ENCODE measurements at regions not wholly inside any gene's neighbourhood (a gene's known extent, or its start where the extent isn't known, plus 50 kb on each side); places are given as distances from the start of the nearest gene placed in this dataset.

DNA sequence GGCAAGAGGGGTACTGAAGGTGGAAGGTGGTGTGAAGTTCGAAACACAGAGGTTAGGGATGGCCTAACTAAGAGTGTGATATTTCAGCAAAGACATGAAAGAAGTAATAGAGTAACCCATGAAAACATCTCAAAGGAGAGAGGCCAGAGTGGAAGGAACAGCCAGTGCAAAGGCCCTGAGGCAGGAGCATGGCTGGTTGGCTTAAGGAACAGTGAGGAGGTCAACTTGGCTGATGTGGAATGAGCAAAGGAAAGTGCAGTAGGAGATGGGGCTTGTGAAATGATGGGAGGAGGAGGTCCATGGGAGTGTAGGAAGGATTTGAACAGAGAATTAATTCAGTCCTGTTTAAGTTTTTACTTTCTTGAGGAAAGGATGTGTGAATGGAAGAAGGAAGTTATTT lies 178.3 kb upstream of the ZNF608 start:
- no peak for DNase-seq (ENCODE audit: low read depth)

DNA sequence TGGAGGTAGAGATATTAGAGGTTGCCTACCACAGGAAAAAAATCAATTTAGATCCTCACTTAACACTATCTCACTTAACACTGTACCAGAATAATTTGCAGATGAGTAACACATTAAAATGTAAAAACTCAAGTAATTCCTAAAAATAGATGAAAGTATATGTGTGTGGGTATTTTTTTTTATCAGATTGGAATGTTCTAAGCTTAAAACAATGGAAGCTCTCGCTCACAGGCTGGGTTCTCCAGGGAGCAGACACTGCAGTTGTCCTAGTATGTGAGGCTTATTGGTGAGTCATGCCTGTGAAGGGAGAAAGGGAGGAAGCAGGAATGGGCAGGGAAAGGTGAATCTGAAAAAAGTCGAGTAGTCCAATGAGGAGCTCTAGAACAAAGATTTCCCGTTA lies 181.3 kb upstream of the ZNF608 start:
- DNase-seq (ENCODE audit: low read depth), result no peak

DNA sequence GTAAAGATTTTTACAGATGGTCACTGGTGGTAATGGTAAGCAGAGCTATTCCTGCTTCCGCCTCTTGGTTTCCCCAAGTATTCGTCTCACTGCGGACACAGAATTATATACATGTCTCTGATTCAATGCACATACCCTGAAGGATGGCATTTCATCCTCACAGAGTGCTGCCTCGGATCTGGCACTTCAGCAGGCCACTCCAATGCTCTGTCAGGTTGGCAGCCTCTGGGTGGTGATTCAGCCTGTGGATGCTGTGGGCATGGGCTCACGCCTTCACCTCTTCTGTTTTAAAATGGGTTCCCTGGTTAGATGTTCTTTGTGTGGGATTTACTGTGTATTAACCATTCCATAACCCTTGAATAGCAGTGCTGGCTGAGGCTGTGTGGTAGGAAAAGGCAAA lies 182.6 kb upstream of the ZNF608 start:
- no peak for DNase-seq (ENCODE audit: low read depth)

DNA sequence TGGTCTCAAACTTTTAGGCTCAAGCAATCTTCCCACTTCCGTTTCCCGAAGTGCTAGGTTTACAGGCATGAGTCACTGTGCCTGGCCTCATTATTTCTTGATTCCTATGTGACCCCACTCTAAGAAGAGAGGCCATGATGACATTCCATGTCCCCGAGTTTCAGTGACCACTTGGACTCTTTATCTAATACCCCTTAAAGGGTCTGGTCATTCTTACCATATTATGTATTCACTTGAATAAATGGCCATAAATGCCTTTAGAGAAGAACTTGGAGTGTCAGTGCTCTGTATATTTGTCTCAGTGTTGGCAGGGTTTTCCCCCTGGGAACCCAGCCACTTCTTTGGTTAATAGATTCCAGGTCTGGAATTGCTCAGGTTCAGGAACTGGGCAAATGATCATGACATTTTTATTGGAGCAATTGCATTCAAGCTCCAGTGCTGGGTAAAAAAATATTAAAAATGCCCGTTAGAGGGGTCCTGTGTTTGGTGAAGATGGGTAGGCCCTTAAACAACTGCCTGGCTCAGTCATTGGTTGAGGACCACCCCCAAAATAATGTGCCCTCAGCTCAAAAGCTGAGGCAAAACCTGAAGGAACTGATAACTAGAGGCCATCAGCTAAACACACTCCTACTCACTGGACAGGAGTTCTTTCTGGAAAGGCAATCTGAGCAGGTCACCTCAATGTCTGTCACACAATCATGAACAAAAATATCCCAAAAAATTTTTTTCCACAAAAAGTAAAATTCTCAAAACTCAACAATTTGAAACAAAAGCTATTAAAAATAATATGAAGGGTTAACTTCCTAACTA lies 186.6 kb upstream of the ZNF608 start:
- DNase-seq (ENCODE audit: low read depth), result peak; percentile 77

DNA sequence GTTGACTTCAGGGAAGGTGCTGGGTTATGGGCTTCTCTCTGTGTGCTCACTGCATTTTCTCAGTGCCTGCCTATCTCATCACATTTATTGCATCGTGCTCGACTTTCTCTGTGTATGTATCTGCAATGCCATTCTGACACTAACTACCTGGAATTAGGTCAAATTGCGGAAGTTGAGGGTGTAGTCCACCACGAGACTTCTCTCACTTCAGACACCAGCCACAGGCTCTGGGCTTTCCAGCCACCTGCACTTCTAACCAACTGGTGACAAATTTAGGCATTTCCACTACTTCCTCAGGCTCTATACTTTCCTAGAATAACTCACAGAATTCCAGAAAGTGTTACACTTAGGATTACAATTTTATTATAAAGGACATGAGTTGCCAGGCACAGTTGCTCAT lies 188.6 kb upstream of the ZNF608 start:
- DNase-seq (ENCODE audit: low read depth), result no peak

DNA sequence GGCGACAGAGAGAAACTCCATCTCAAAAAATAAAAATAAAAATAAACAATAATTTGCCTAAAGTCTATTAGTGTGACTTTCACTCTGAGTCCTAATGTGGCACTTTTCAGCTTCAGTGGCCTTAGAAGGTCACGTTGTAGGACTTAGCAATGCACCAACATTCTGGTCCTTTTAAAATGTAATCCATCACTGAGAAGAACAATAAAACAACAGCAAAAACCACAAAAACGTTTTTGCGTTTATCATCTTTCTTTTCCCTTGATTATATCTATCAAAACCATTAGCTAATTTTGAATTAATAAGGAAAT lies 190.1 kb upstream of the ZNF608 start:
- no peak for DNase-seq (ENCODE audit: low read depth)

DNA sequence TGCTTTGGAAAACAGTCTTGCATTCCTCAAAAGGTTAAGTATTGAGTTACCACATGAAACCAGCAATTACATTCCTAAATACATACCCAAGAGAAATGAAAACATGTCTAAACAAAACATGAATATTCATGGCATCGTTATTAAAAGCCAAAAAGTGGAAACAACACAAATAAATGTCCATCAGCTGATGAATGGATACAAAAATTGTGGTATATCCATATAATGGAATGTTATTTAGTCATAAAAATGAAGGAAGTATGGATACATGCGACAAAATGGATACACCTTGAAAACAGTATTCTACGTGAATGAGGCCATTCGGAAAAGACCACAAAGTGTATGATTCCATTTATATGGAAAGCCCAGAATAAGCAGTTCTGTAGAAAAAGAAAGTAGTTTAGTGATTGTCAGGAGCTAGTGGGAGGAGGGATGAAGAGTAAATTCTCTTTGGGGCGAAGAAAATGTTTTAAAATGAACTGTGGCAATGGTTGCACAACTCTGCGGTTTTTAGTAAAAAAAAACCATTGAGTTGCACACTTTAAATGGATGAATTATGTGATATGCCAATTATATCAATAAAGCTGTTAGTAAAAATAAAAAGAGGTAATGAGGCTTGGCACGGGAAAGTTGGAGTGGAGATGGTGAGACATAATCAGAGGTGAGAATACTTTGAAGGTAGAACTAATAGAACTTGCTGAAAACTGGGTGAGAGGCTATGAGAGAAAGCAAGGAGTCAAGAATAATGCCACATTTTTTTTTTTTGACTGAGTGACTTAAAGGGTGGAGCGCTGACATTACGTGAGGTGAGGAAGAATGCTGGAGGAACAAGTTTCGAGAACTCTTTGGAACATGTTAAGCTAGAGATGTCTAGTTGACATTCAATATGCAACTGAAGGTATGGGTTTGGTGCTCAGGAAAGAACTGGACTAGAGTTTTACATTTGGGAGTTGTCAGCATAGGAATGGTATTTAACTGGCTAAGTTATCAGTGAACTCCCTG lies 194.9 kb upstream of the ZNF608 start:
- no peak for DNase-seq (ENCODE audit: low read depth)

DNA sequence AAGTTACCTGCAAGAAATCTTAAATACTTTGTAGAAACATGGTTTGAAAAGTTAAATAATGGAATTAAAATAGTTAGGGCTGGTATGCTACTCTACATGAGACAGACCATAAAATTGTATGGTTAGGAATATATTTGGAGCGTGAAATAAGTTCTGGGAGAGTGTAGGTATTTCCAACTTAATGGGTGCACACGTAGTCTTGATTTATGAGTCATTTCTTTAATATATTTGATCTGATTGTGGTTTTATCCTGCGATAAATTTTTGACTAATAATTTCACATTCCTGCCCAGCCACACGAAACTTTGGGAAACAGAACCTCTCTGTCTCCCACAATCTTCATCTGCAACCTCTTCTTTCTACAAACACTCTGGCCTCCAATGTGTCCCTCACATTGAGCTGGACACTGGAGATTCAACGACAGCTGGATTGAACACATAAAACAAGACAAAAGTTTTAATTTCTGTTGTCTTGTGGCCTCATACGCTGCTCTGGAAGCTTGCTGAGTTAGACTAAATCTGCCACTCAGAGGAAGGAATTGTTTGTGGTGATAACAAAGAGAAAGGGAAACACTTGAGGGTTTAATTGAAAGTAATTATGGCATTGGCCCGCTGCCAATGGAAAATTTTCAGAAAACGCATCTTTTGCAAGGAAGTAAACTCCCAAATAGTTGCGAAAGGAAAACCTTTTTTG lies 201.8 kb upstream of the ZNF608 start:
- DNase-seq (ENCODE audit: low read depth), result no peak

DNA sequence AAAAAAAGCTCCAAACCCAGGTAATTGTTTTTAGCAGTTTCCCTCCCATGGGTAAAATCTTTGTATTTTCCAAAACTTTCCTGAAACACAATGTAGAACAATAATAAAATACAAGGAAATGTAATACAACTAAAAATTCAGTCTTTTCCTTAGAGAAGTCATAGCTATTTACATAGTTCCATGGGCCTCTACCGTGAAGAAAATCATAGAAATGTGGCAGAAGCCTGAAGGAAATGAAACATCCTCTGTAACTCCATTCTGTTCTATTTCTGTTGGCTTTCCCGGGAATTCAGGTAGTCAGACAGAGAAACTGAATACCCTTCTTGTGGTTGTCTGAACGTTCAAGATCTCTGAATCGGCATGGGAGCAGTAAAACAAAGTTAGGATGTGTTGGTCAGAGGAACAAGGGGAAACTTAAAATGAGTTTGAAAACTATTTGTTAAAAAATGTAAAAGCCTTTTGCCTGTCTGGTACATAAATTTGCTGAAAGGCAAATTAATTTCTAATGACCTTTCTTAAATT lies 202.4 kb upstream of the ZNF608 start:
- no peak for DNase-seq (ENCODE audit: low read depth)

DNA sequence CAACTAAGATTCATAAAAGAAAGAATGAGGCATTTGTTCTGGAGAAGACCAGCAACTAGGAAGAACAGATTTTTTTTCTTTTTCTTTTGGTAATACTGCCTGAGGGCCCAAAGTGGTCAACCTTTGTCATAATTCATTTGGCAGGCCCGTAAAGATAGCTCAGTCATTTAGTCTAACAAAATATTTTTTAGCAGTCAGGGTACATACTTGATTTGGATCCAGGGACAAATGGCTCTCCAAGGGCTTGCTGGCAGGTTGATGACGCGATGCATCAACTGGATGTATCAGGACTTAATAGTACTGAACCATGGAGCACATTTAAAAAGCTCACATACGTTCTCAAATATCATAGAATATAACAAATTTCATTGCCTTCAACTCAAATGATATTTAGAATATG lies 203.4 kb upstream of the ZNF608 start:
- no peak for DNase-seq (ENCODE audit: low read depth)

DNA sequence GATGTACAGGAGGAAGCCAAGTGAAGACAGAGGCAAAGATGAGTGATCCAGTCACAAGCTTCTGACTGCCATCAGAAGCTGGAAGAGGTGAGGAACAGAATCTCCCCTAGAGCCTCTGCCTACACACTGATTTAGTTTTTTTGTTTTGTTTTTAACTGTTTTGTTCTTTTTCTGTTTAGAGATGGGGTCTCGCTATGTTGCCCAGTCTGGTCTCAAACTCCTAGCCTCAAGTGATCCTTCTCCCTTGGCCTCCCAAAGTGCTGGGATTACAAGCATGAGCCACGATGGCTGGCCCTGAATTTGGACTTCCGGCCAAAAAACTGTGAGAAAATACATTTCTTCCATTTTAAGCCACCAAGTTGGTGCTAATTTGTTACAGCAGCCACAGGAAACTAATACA lies 204.7 kb upstream of the ZNF608 start:
- no peak for DNase-seq (ENCODE audit: low read depth)

DNA sequence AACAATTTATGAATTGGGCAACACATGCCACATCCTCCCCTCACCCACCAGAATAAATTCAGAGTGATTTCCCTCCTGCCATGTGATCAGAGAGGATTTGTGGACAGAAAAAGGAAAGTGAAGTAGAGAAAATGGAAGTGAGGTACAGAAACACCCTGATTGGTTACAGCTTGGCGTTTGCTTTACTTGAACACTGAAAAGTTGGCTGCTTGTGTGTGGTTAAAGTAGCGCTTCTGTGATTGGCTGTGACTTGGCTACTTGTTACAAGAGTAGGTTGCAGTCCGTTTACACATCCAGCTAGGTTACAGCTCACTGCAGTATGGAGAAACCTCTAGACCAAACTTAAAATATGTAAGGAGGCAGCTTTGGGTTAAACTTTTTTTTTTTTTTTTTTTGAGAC lies 205.2 kb upstream of the ZNF608 start:
- no peak for DNase-seq (ENCODE audit: low read depth)

DNA sequence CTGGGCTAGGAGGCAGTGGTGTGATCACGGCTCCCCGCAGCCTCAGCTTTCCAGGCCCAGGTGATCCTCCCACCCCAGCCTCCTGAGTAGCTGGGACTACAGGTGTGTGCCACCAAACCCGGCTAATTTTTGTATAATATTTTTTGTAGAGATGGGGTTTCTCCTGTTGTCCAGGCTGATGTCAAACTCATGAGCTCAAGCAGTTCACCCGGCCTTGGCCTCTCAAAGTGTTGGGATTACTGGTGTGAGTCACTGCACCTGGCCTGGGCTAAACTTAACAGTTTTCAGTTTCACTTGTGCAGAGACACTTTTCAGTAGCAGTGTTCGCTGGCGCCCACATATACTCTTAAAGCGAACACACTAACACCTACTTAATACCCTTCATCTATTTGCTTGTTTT lies 205.6 kb upstream of the ZNF608 start:
- no peak for DNase-seq (ENCODE audit: low read depth)

DNA sequence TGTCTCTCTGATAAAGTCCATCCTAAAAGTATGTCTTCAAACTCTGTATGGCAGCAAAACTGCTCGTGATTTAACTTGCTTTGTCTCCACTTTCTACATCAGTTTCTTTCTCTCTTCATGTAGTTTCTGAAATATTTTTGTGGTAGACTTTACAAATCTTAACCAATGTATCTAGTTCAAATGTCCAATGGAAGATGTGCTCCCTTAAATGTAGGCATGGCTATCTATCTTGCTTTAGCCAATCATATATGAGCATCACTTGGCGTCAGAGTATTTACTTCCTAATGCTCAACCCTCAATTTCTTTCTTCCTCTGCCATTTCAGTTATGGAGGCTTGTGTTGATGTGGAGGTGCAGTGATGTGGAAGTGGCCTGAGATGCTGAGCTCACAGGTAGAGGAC lies 206.1 kb upstream of the ZNF608 start:
- DNase-seq (ENCODE audit: low read depth), result no peak

DNA sequence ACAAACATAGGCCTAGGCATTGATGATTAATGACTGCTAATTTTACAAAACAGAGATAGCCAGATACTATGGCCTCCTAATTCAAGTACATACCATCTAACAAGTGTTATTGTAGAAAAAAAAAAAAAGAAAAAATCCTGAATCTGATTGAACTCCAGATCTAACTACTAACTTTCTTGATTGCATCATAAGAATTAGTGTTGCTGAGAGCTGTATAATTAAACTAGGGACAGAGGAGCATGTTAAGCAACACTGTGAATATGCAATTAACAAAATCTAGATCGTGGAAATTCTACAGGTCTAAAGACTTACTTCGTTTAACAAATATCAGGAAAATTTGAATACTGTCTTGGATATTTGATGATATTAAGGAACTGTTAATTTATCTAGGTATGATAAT lies 208.3 kb upstream of the ZNF608 start:
- DNase-seq (ENCODE audit: low read depth), result no peak

DNA sequence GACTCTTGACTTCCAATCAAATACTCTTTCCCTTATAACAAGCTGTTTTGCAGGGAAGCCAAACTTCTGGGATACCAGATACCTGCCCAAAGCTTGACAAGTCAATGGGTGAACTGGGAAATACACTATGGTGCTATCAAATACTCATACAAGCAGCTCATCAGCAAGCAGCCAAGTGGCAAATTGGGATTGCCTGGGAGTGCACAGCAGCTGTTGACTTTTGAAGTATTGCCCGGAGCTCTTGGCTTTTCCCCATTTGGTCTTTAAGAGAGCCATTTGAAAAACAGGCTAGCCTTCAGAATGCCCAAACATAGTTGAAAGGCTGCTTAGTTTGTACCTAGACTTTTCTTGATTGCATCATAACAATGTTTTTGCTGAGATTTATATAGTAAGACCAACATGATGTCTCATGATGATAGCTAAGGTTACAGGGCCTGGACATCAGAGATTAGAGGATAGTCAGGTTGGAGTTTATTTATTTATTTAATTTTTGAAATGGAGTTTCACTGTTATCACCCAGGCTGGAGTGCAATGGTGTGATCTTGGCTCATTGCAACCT lies 210.1 kb upstream of the ZNF608 start:
- no peak for DNase-seq (ENCODE audit: low read depth)

DNA sequence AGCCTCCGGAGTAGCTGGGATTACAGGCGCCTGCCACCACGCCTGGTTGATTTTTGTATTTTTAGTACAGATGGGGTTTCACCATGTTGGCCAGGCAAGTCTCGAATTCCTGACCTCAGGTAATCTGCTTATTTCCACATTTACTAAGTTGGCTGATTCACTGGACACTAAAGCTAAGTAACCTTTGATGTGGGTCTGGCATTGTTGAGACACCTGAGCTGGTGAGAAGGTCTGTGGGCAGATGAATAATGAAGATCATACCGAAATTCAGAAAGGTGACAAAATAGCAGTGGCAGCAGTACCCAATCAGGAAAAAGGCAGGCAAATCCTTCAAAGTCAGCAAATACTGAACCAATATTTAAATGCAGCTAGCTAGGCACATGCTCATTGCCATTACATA lies 210.6 kb upstream of the ZNF608 start:
- DNase-seq (ENCODE audit: low read depth), result no peak

DNA sequence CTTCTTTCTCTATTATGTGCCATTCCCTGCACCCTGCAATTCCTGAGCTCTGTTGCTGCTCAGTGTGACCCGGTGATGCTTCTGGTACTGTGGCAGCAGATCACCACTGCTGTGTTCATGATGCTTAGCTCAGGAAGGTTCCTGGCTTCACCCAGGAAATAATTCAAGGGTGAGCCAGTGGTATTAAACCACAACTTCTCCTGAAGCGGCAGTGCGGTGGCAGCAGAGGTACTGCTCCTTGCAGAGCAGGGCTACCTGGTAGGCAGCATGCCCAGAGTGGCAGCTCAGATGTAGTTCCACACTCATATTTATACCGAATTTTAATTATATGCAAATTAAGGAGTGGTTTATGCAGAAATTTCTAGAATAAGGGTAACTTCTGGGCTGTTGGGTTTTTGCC lies 213.8 kb upstream of the ZNF608 start:
- DNase-seq (ENCODE audit: low read depth), result no peak

DNA sequence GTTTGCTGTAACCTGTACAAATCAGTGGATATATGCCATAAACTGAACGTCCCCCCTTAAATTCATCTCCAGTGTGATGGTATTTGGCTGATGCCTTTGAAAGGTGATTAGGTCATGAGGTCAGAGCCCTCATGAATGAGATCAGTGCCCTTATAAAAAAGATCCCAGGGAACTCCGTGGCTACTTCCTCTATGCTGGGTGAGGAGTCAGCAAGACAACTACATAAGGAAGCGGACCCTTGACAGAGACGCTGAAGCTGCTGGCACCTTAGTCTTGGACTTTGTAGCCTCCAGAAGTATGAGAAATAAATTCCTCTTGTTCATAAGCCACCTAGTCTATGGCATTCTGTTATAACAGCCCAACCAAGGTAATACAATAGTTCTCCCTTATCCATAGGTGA lies 215.1 kb upstream of the ZNF608 start:
- DNase-seq (ENCODE audit: low read depth), result no peak

DNA sequence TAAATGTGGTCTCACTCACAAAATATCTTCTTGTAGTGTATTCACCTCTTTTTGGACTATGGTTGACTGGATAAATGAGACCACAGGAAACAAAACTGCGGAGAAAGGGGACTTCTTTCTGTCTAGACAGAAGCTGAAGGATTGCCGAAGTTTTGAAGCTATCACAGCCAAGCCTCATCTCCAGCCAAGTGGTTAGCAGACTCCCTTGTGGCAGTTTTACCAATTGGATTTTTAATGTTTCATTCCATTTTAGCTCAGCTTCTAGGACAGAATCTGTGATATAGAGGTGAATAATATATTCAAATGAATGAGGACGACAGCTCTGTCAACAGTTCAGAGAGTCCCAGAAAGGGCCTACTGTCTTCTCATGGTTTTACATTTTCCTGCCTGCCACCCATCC lies 215.7 kb upstream of the ZNF608 start:
- DNase-seq (ENCODE audit: low read depth), result no peak

DNA sequence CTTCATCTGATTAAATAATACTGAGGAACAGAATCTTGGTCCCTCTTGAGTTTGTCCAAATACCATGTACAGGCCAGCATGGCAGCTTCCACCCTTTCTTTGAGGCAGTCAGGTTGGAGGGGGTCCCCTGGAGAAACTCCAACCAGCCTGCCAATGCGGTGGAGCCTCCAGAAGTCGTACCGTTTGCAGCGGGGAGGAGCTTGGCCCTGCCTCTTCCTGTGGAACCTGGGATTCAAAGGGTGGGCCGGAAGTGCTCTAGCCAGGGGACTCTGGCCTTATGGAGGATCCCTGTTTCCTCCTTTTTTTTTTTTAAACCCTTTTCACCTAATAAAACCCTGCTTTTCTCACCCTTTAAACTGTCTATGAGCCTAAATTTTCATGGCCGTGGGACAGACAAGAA lies 216.3 kb upstream of the ZNF608 start:
- no peak for DNase-seq (ENCODE audit: low read depth)

DNA sequence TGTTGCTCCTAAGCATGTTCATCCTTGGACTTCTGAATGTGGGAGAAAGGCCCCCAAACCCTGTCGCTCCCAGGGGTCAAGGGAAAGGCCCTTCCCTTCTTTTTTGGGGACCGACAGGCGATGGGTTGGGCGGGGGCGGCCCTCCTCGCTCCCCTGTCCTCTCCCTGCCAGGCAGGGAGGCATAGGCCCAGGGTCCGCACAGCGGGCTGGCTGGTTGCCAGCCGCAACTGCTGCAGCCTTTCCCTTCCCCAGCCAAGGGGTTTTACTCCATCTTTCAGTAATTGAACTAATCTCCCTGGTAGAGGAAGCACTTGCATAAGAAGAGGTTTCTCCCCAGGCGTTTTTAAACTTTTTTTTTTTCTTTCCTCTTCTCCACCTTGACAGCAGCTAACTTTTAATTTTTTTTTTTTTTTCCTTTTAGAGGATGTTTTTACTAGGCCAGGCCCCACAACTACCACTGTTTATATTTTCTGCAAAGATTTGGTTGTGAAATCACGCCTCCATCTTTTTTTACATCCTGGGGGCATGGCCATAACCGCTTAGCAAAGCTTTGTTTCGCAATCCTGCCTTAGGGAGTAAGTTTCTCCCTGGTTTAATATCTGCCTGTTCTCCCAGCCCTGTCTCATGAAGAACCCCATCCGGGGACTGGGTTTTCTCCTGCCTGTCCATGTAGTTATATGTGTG lies 216.9 kb upstream of the ZNF608 start:
- DNase-seq (ENCODE audit: low read depth), result peak; percentile 61
